Endodermal cell (in vitro differentiated cells): ENCODE measurements at regions not wholly inside any gene's neighbourhood (a gene's known extent, or its start where the extent isn't known, plus 50 kb on each side); places are given as distances from the start of the nearest gene placed in this dataset.

ENCODE experiments used
- DNase-seq: peaks from one replicate; pipeline ENCODE4 v3.0.0-alpha.2; 2017
- H3K27ac ChIP-seq: 2 replicates; pipeline ENCODE4 v1.5.1; 2013; ENCODE audit warnings: mild to moderate bottlenecking, low read depth, low read length, moderate library complexity
- H3K27me3 ChIP-seq: 2 replicates; pipeline ENCODE4 v1.6.1; 2013; ENCODE audit warnings: mild to moderate bottlenecking, low read length, moderate library complexity; ENCODE audit not compliant: insufficient read depth, control insufficient read depth, poor library complexity, severe bottlenecking
- H3K36me3 ChIP-seq: 2 replicates; pipeline ENCODE4 v1.7.0; 2013; ENCODE audit warnings: mild to moderate bottlenecking, low read length, moderate library complexity; ENCODE audit not compliant: control insufficient read depth, insufficient read depth
- H3K4me1 ChIP-seq: one replicate; pipeline ENCODE4 v1.7.0; 2013; ENCODE audit warnings: low read length; ENCODE audit not compliant: control insufficient read depth, insufficient read depth
- H3K4me3 ChIP-seq: 2 replicates; pipeline ENCODE4 v1.5.1; 2013; ENCODE audit warnings: mild to moderate bottlenecking, low read length, moderate library complexity
- H3K9ac ChIP-seq: 2 replicates; pipeline ENCODE4 v1.6.1; 2013; ENCODE audit warnings: mild to moderate bottlenecking, low read length, moderate library complexity; ENCODE audit not compliant: poor library complexity, severe bottlenecking; ENCODE audit errors: extremely low read depth
- H3K9me3 ChIP-seq: 2 replicates; pipeline ENCODE4 v1.6.1; 2013; ENCODE audit warnings: mild to moderate bottlenecking, low read length, moderate library complexity; ENCODE audit not compliant: control insufficient read depth
- H3K27ac Mint-ChIP-seq: 2 replicates; pipeline ENCODE4 v1.8.0; 2020; ENCODE audit warnings: mixed read lengths
- H3K27me3 Mint-ChIP-seq: 2 replicates; pipeline ENCODE4 v1.8.0; 2021; ENCODE audit warnings: mild to moderate bottlenecking, mixed read lengths; ENCODE audit not compliant: insufficient read depth
- H3K36me3 Mint-ChIP-seq: 2 replicates; pipeline ENCODE4 v1.8.0; 2020; ENCODE audit warnings: low read depth, mixed read lengths
- H3K4me1 Mint-ChIP-seq: 2 replicates; pipeline ENCODE4 v1.8.0; 2020; ENCODE audit warnings: mixed read lengths
- H3K4me3 Mint-ChIP-seq: 2 replicates; pipeline ENCODE4 v1.8.0; 2020; ENCODE audit warnings: mild to moderate bottlenecking, moderate library complexity, mixed read lengths
- H3K9me3 Mint-ChIP-seq: 2 replicates; pipeline ENCODE4 v1.8.0; 2020; ENCODE audit warnings: mild to moderate bottlenecking, mixed read lengths
- WGBS, 2 experiments: methylation state at CpG; one replicate each; pipeline versions ENCODE4 v1.1.5 to v1.1.7; 2013; ENCODE audit warnings: missing lambda C conversion rate in 2 of 2, mixed read lengths in 1 of 2; ENCODE audit not compliant: insufficient coverage in 1 of 2, insufficient read length in 1 of 2; 5-methylcytosine and 5-hydroxymethylcytosine counted together
- TF ChIP-seq, protein P1 (sequence below): fragments of 200-600 bp; sonication (generic); conservative IDR thresholded peaks from 2 replicates; pipeline ENCODE4 v1.5.0; 2021; ENCODE audit warnings: antibody characterized with exemption, mild to moderate bottlenecking

DNA sequence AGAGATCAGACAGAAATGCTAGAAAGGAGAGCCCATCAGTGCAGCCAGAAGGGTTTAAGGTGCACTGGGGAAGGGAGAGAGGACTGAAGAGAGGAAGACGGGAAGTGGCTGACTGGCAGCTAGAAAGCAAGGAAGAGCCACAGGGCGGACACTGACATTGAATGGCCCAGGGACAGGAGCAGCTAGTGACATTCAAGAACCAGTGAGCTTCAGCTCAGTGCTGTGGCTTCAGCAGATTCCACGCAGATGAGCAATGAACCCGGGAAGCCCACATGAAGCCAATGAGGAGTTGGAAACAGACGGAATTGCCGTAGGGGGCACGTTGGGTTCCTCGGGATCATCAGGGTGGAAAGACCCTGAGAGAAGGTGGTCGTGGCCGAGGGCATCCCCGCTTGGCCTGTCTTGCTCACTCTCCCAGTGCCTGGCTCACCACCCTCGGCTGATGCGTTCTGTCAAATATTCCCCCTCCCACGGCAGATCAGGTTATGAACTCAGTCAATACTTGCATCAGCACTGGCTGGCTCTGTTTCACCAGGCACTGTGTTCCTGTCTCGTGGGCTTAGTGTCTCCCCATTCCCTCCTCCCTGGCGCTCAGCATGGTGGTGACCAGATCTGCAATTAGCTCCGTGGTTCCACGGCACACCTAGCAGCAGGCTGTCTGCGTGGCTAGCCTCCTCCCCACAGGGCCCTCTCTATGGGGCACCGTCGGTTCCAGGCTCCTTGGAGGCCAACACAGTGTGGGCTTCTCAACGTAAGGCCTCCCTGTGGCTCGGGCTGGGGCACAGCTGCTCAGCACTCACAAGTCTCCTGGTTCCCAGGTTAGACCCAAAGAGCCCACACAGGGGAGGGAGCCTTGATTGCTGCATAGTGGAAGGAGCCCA lies 145.5 kb downstream of the TRIM29 start:
- DNase-seq = no peak
- Histone ChIP-seq H3K36me3 (no peaks in the 10 kb centered on the region), H3K27ac (no peak overlapping the region), H3K9ac (no peak overlapping the region), H3K4me1 (no peaks in the 10 kb centered on the region), H3K9me3 (no peaks in the 10 kb centered on the region), H3K4me3 (no peak overlapping the region), H3K27me3 (peaks cover 35% of the 10 kb centered on the region)
- 91 to 93% methylated on average over 17 to 23 of the region's 23 CpGs for WGBS, 2 experiments
- TF ChIP-seq, protein P1, sequence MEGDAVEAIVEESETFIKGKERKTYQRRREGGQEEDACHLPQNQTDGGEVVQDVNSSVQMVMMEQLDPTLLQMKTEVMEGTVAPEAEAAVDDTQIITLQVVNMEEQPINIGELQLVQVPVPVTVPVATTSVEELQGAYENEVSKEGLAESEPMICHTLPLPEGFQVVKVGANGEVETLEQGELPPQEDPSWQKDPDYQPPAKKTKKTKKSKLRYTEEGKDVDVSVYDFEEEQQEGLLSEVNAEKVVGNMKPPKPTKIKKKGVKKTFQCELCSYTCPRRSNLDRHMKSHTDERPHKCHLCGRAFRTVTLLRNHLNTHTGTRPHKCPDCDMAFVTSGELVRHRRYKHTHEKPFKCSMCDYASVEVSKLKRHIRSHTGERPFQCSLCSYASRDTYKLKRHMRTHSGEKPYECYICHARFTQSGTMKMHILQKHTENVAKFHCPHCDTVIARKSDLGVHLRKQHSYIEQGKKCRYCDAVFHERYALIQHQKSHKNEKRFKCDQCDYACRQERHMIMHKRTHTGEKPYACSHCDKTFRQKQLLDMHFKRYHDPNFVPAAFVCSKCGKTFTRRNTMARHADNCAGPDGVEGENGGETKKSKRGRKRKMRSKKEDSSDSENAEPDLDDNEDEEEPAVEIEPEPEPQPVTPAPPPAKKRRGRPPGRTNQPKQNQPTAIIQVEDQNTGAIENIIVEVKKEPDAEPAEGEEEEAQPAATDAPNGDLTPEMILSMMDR = no peak
- no peaks in the 10 kb centered on the region for H3K36me3 Mint-ChIP-seq
- no peak overlapping the region for H3K4me3 Mint-ChIP-seq
- peaks cover 40% of the 10 kb centered on the region for H3K27me3 Mint-ChIP-seq
- no peak overlapping the region for H3K27ac Mint-ChIP-seq
- peaks cover 14% of the 10 kb centered on the region for H3K4me1 Mint-ChIP-seq
- H3K9me3 Mint-ChIP-seq = no peaks in the 10 kb centered on the region

DNA sequence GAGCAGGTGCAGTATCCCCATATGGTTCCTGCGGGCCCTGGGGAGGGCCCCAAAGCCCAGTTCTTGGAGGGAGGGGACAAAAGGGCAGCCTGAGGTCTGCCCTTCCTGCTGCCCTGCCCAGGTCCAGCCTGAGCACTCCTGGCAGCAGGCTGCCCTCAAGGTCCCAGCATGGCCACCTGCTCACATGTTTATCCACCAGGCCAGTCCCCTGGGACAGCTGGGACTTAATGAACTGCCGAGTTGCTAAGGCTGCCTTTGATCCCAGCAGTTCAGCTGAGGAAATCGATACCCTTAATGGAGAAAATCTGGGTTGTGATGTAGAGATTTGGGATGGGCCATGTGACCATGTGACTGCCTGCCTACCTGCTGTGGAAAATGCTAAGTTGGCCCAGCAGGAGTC lies 146.2 kb downstream of the TRIM29 start:
- Mint-ChIP-seq H3K4me1 (peaks cover 14% of the 10 kb centered on the region), H3K9me3 (no peaks in the 10 kb centered on the region), H3K36me3 (no peaks in the 10 kb centered on the region), H3K27ac (no peak overlapping the region), H3K27me3 (peaks cover 36% of the 10 kb centered on the region), H3K4me3 (no peak overlapping the region)
- Histone ChIP-seq H3K9me3 (no peaks in the 10 kb centered on the region), H3K4me3 (no peak overlapping the region), H3K27me3 (peaks cover 35% of the 10 kb centered on the region), H3K4me1 (no peaks in the 10 kb centered on the region), H3K36me3 (no peaks in the 10 kb centered on the region), H3K9ac (no peak overlapping the region), H3K27ac (no peak overlapping the region)
- DNase-seq = no peak
- 87 to 95% methylated on average over 3 of the region's 3 CpGs for WGBS, 2 experiments
- TF ChIP-seq, protein P1 = no peak

DNA sequence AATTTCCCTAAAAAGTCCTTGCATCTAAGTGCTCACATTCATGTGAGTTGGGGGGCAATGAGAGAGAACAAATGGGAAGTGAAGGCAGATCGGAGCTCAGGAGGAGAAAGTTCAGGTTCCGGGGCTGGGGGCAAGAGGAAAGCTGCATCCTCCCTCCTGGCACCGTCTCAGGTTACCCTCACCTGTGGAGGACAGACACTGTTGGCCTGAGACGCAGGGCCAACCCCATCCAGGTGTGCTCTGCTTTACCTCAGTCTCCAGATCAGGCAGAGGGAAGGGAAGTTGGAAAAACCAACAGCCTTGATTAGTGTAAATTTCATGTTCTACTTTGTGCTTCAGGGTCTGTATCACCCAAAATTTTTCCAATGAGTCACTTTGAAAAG lies 146.9 kb downstream of the TRIM29 start:
- H3K9me3 Mint-ChIP-seq = no peaks in the 10 kb centered on the region
- Histone ChIP-seq H3K27me3 (peaks cover 35% of the 10 kb centered on the region), H3K36me3 (no peaks in the 10 kb centered on the region), H3K9ac (no peak overlapping the region), H3K9me3 (no peaks in the 10 kb centered on the region), H3K4me1 (no peaks in the 10 kb centered on the region), H3K4me3 (no peak overlapping the region), H3K27ac (no peak overlapping the region)
- H3K36me3 Mint-ChIP-seq = no peaks in the 10 kb centered on the region
- peaks cover 14% of the 10 kb centered on the region for H3K4me1 Mint-ChIP-seq
- no peak for DNase-seq
- H3K27me3 Mint-ChIP-seq = peaks cover 37% of the 10 kb centered on the region
- H3K4me3 Mint-ChIP-seq = no peak overlapping the region
- TF ChIP-seq, protein P1 = no peak
- no peak overlapping the region for H3K27ac Mint-ChIP-seq
- WGBS, 2 experiments = 89 to 100% methylated on average over 2 to 4 of the region's 4 CpGs
